PC-9 (cell line): ENCODE measurements at regions not wholly inside any gene's neighbourhood (a gene's known extent, or its start where the extent isn't known, plus 50 kb on each side); places are given as distances from the start of the nearest gene placed in this dataset.

ENCODE experiments used
- CTCF ChIP-seq: fragments of 200-600 bp; sonication (generic); conservative IDR thresholded peaks from 2 replicates; pipeline ENCODE4 v1.6.1; 2017; ENCODE audit warnings: mixed run types, antibody characterized with exemption, mild to moderate bottlenecking, moderate library complexity
- EZH2 ChIP-seq: fragments of 200-600 bp; sonication (generic); IDR thresholded peaks from 2 replicates; pipeline ENCODE4 v1.8.0; 2017; ENCODE audit warnings: antibody characterized with exemption, low read depth

- TF ChIP-seq CTCF (no peak), EZH2 (no peak)
These were observed 116.0 kb upstream of the PDE5A start for GRCh38 chr4:119744580-119744979.
